Activated CD4-positive, CD25-positive, alpha-beta regulatory T cell (primary cell): ENCODE measurements at regions not wholly inside any gene's neighbourhood (a gene's known extent, or its start where the extent isn't known, plus 50 kb on each side); places are given as distances from the start of the nearest gene placed in this dataset.
"Not testable (repeated sequence)": the region's sequence is repeated elsewhere in the genome, so short reads cannot be mapped to it uniquely, and the experiment has no call there.

Source experiments
- DNase-seq, 4 experiments: peaks; one replicate each; lab custom pipeline; 2025; lab: John Stamatoyannopoulos, UW

- not testable (repeated sequence) for DNase-seq
These were observed 310.6 kb downstream of the RPS24 start for GRCh38 chr10:78344257-78344656.

- DNase-seq = not testable (repeated sequence)
These were observed 311.9 kb downstream of the RPS24 start for GRCh38 chr10:78345515-78345914.

GRCh38 chr10:78346721-78347120 is 313.1 kb downstream of the RPS24 start:
- no peak for DNase-seq

- no peak for DNase-seq
These were observed 314.9 kb downstream of the RPS24 start for GRCh38 chr10:78348411-78349164.

- DNase-seq = no peak
These were observed 315.5 kb downstream of the RPS24 start for GRCh38 chr10:78349165-78349516.

- DNase-seq = no peak
These were observed 316.4 kb downstream of the RPS24 start for GRCh38 chr10:78349911-78350663.

- no peak for DNase-seq
These were observed 317.6 kb downstream of the RPS24 start for GRCh38 chr10:78351283-78351682.

GRCh38 chr10:78351809-78352208 is 318.1 kb downstream of the RPS24 start:
- no peak for DNase-seq

GRCh38 chr10:78353636-78354035 is 320.0 kb downstream of the RPS24 start:
- no peak for DNase-seq

- no peak for DNase-seq
These were observed 320.4 kb downstream of the RPS24 start for GRCh38 chr10:78354101-78354500.

- no peak for DNase-seq
These were observed 322.7 kb downstream of the RPS24 start for GRCh38 chr10:78356291-78356900.

- no peak for DNase-seq
These were observed 323.7 kb downstream of the RPS24 start for GRCh38 chr10:78357141-78358063.

GRCh38 chr10:78358351-78358750 is 324.7 kb downstream of the RPS24 start:
- DNase-seq = no peak

GRCh38 chr10:78358982-78359381 is 325.3 kb downstream of the RPS24 start:
- DNase-seq = no peak

- DNase-seq = no peak
These were observed 326.0 kb downstream of the RPS24 start for GRCh38 chr10:78359640-78360091.

GRCh38 chr10:78360284-78360683 is 326.6 kb downstream of the RPS24 start:
- DNase-seq = no peak

GRCh38 chr10:78361031-78361430 is 327.4 kb downstream of the RPS24 start:
- DNase-seq = no peak

GRCh38 chr10:78362406-78363022 is 328.9 kb downstream of the RPS24 start:
- no peak for DNase-seq

GRCh38 chr10:78363190-78363589 is 329.5 kb downstream of the RPS24 start:
- DNase-seq = no peak

- no peak for DNase-seq
These were observed 332.0 kb downstream of the RPS24 start for GRCh38 chr10:78365694-78366093.

- no peak for DNase-seq
These were observed 333.2 kb downstream of the RPS24 start for GRCh38 chr10:78366663-78367411.
